Prostate gland (tissue), 2 donors: ENCODE measurements at regions not wholly inside any gene's neighbourhood (a gene's known extent, or its start where the extent isn't known, plus 50 kb on each side); places are given as distances from the start of the nearest gene placed in this dataset.
"Not testable (repeated sequence)": the region's sequence is repeated elsewhere in the genome, so short reads cannot be mapped to it uniquely, and the experiment has no call there.

Source experiments
- DNase-seq: peaks from one replicate; pipeline ENCODE4 v3.0.0-alpha.2; 2019; ENCODE audit warnings: low spot score
- H3K27ac ChIP-seq, 2 donors: fragments of 200-600 bp; sonication (generic); 2 replicates each; pipeline ENCODE4 v1.5.1; 2017 to 2019
- H3K27me3 ChIP-seq: fragments of 200-600 bp; sonication (generic); replicated peaks from 2 replicates; pipeline ENCODE4 v1.5.1; 2019; ENCODE audit not compliant: insufficient read depth
- H3K36me3 ChIP-seq, 2 donors: fragments of 200-600 bp; sonication (generic); 1 replicate in 1 of 2; 2 replicates in 1 of 2; pipeline versions ENCODE4 v1.5.1 to v1.8.1; 2017 to 2019
- H3K4me1 ChIP-seq: fragments of 200-600 bp; sonication (generic); replicated peaks from 2 replicates; pipeline ENCODE4 v1.5.1; 2019
- H3K4me3 ChIP-seq, 2 donors: fragments of 200-600 bp; sonication (generic); 2 replicates each; pipeline ENCODE4 v1.5.1; 2017 to 2019
- H3K9me3 ChIP-seq: fragments of 200-600 bp; sonication (generic); 2 replicates; pipeline ENCODE4 v1.5.1; 2017
- POLR2A ChIP-seq: fragments of 450-650 bp; IDR thresholded peaks from one replicate; pipeline ENCODE4 v1.6.1; 2016; ENCODE audit warnings: antibody characterized with exemption, mild to moderate bottlenecking
- POLR2AphosphoS5 ChIP-seq: sonication (generic); formaldehyde crosslinking; IDR thresholded peaks from one replicate; pipeline ENCODE4 v1.6.1; 2017; ENCODE audit warnings: antibody characterized with exemption
- WGBS: methylation state at CpG from one replicate; pipeline ENCODE4 v1.1.5; 2018; 5-methylcytosine and 5-hydroxymethylcytosine counted together
- intact Hi-C: fragments of 100-400 bp; cut with DNase I; formaldehyde crosslinking; loops from one replicate; pipeline ENCODE4 v1.14.2; 2022
- TF ChIP-seq, protein P1 (sequence below), 4 experiments: fragments of 200-600 bp in 2 of 4; fragments of 450-650 bp in 2 of 4; sonication (generic) in 2 of 4; IDR thresholded peaks; 1 replicate in 3 of 4; 2 replicates in 1 of 4; pipeline ENCODE4 v1.5.1; 2016 to 2019; ENCODE audit warnings: antibody characterized with exemption in 4 of 4, mild to moderate bottlenecking in 2 of 4, moderate library complexity in 2 of 4

DNA sequence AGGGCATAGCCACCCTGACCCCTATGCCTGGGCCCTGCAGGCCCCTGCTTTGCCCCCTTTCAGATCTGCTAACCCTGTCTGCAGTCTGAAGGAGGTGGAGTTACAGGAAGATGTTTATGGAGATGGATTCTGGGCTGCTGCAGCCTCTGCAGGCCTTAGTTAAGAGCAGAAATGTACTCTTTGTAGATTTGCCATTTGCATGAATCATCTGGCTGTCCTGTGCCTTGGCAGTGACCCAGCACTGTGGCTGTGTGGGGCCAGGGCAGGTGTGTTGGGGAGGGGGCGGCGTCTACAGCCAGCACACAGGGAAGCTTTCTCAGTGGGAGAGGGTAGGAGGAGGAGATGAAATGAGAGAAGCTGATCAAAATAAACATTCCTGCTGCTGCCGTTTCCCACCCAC, 867.3 kb downstream of the PLA2G4A start:
- Histone ChIP-seq H3K9me3 (no peaks in the 10 kb centered on the region), H3K4me3 (no peak overlapping the region), H3K4me1 (no peaks in the 10 kb centered on the region), H3K36me3 (no peaks in the 10 kb centered on the region), H3K27ac (no peak overlapping the region), H3K27me3 (no peaks in the 10 kb centered on the region)
- intact Hi-C loops: no loop called here
- TF ChIP-seq, protein P1, sequence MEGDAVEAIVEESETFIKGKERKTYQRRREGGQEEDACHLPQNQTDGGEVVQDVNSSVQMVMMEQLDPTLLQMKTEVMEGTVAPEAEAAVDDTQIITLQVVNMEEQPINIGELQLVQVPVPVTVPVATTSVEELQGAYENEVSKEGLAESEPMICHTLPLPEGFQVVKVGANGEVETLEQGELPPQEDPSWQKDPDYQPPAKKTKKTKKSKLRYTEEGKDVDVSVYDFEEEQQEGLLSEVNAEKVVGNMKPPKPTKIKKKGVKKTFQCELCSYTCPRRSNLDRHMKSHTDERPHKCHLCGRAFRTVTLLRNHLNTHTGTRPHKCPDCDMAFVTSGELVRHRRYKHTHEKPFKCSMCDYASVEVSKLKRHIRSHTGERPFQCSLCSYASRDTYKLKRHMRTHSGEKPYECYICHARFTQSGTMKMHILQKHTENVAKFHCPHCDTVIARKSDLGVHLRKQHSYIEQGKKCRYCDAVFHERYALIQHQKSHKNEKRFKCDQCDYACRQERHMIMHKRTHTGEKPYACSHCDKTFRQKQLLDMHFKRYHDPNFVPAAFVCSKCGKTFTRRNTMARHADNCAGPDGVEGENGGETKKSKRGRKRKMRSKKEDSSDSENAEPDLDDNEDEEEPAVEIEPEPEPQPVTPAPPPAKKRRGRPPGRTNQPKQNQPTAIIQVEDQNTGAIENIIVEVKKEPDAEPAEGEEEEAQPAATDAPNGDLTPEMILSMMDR (IDR thresholded peaks at IDR 0.05): no peak
- TF ChIP-seq POLR2A: no peak
- TF ChIP-seq POLR2AphosphoS5: no peak
- WGBS: 44% methylated on average over 3 of the region's 3 CpGs
- DNase-seq: no peak

DNA sequence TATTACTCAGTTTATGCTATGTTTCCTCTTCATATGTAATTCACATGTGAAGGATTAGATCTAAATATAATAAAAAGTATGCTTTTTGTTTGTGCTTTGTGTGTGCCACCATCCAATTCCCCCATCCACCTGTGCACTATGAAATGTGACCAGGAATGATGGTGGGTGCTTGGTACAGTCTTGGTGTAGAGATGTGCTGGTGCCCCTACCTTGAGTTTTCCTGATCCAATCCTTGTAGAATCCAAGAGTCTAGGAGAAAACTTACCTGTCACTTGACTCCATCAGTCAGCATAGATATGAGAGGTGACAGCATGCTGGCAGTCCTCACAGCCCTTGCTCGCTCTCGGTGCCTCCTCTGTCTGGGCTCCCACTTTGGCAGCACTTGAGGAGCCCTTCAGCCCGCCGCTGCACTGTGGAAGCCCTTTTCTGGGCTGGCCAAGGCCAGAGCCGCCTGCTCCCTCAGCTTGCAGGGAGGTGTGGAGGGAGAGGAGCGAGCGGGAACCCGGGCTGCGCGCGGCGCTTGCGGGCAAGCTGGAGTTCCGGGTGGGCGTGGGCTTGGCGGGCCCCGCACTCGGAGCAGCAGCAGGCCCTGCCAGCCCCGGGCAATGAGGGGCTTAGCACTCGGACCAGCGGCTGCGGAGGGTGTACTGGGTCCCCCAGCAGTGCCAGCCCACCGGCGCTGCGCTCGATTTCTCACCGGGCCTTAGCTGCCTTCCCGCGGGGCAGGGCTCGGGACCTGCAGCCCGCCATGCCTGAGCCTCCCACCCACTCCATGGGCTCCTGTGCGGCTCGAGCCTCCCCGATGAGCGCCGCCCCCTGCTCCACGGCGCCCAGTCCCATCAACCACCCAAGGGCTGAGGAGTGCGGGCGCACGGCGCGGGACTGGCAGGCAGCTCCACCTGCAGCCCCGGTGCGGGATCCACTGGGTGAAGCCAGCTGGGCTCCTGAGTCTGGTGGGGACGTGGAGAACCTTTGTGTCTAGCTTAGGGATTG, 874.7 kb downstream of the PLA2G4A start:
- 95% methylated on average over 34 of the region's 46 CpGs for WGBS
- H3K36me3 ChIP-seq, H3K9me3 ChIP-seq, H3K27ac ChIP-seq, H3K4me3 ChIP-seq, H3K27me3 ChIP-seq, DNase-seq, intact Hi-C loops, H3K4me1 ChIP-seq: not testable (repeated sequence)

DNA sequence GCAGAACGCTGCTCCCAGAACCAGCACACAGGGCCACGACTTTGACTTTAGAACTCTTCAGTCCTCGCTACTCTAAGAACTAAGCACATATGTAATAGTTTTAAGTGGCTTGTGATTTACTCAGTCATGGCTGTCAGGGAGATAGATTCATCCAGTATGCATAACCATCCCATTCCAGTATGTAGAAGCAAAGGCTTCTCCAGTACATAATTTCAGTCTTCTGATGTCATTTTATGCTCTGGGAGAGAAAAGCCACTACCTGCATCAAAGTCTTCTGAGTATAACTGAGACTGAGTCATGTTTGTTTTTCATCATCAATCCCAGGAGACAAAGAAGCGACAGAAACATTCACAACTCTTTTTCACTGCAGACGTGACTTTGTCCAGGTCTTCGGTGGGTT, 885.7 kb downstream of the PLA2G4A start:
- TF ChIP-seq, protein P1 (IDR thresholded peaks at IDR 0.05): no peak
- TF ChIP-seq POLR2A (no peak), POLR2AphosphoS5 (no peak)
- 78% methylated on average over 6 of the region's 6 CpGs for WGBS
- intact Hi-C loops: no loop called here
- Histone ChIP-seq H3K27me3 (no peaks in the 10 kb centered on the region), H3K36me3 (no peaks in the 10 kb centered on the region), H3K4me1 (no peaks in the 10 kb centered on the region), H3K27ac (no peak overlapping the region), H3K9me3 (no peaks in the 10 kb centered on the region), H3K4me3 (no peak overlapping the region)
- no peak for DNase-seq

DNA sequence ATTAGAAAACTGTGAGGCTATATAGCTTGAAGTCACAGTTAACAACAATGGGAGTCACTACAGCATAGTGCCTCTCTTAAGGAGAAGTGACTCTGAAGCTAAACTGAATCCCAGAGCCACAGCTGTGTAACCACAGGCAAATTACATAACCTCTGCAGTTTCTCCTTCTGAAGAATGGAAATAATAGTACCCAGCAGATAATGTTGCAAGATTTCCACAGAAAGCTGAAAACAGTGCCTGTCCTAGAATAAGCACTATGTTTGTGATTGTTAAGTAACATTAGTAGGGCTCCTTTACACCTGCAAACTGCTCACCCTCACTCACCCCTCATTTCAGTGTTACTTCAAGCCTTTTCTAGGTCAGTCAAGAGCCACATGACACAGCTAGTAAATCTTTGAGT, 886.7 kb downstream of the PLA2G4A start:
- TF ChIP-seq, protein P1 (IDR thresholded peaks at IDR 0.05): no peak
- TF ChIP-seq POLR2A: no peak
- no peak for TF ChIP-seq POLR2AphosphoS5
- intact Hi-C loops: no loop called here
- Histone ChIP-seq H3K36me3 (no peaks in the 10 kb centered on the region), H3K4me1 (no peaks in the 10 kb centered on the region), H3K27me3 (no peaks in the 10 kb centered on the region), H3K4me3 (no peak overlapping the region), H3K9me3 (no peaks in the 10 kb centered on the region), H3K27ac (no peak overlapping the region)
- no peak for DNase-seq

DNA sequence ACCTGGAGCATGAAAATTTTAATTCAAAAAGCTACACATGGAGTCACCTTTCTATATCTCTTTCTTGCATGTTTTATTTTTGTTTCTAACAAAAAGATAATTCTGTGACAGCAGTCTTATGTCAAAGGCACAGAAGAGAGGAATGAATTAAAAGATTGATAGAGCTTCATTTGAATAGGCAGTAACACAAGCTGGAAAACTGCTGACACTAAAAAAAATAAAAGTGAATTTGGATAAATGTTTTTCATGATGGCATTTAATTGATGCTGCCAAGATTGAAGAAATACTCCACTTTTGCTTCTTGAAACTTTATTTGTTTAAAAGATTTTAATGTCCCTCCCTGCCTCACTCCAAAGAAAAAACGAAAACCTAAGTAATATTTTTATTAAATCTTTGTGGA, 887.4 kb downstream of the PLA2G4A start:
- Histone ChIP-seq H3K4me3 (no peak overlapping the region), H3K4me1 (no peaks in the 10 kb centered on the region), H3K9me3 (no peaks in the 10 kb centered on the region), H3K36me3 (no peaks in the 10 kb centered on the region), H3K27ac (no peak overlapping the region), H3K27me3 (no peaks in the 10 kb centered on the region)
- TF ChIP-seq, protein P1 (IDR thresholded peaks at IDR 0.05): no peak
- TF ChIP-seq POLR2A (no peak), POLR2AphosphoS5 (no peak)
- 74% methylated on average over 1 of the region's 1 CpG for WGBS
- DNase-seq: no peak
- intact Hi-C loops: no loop called here
